ENCODE measurements at regions not wholly inside any gene's neighbourhood (a gene's known extent, or its start where the extent isn't known, plus 50 kb on each side); places are given as distances from the start of the nearest gene placed in this dataset.

DNA sequence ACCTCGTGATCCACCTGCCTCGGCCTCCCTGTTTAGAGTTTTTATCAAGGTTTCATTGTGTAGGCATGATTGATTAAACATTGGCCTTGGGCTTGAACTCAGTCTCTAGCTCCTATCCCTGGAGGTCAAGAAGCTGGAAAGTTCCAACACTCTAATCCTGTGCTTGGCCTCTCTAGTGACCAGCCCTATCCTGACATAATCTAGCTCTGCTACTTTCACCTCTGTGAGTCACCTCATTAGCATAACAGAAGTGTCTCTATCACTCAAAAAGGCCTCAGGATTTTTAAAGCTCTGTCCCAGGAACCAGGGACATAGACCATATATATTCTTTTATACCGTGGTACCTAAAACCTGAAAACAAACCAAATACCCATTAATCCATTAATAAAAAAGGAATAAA lies 377.5 kb downstream of the CENPC start:
- H3K4me3 ChIP-seq (ENCODE audit: low read depth, low read length): no peak overlapping the region
- TF ChIP-seq, protein P1, sequence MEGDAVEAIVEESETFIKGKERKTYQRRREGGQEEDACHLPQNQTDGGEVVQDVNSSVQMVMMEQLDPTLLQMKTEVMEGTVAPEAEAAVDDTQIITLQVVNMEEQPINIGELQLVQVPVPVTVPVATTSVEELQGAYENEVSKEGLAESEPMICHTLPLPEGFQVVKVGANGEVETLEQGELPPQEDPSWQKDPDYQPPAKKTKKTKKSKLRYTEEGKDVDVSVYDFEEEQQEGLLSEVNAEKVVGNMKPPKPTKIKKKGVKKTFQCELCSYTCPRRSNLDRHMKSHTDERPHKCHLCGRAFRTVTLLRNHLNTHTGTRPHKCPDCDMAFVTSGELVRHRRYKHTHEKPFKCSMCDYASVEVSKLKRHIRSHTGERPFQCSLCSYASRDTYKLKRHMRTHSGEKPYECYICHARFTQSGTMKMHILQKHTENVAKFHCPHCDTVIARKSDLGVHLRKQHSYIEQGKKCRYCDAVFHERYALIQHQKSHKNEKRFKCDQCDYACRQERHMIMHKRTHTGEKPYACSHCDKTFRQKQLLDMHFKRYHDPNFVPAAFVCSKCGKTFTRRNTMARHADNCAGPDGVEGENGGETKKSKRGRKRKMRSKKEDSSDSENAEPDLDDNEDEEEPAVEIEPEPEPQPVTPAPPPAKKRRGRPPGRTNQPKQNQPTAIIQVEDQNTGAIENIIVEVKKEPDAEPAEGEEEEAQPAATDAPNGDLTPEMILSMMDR (conservative IDR thresholded peaks at IDR 0.05; ENCODE audit: low read depth, low read length): no peak
- DNase-seq (ENCODE audit: low read depth): no peak

DNA sequence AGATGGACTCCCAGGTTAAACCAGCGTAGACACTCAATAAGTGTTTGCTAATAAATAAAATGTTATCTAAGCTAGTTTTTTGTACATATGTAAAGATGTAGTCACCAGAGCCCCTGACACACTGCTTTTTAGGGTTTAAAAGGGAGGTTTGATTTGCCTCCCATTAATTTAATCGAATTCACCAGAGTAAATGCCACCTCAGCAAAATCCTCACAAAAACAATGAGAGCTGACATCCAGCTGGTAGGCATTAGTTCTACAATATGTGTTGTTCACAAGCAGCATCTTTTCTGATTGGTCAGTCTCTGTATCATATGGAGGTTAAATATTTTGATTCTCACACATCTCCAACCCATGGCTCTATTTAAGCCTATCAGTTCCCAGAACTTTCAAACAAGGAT lies 382.6 kb downstream of the CENPC start:
- TF ChIP-seq, protein P1 (conservative IDR thresholded peaks at IDR 0.05; ENCODE audit: low read depth, low read length): no peak
- no peak overlapping the region for H3K4me3 ChIP-seq (ENCODE audit: low read depth, low read length)
- DNase-seq (ENCODE audit: low read depth): no peak

DNA sequence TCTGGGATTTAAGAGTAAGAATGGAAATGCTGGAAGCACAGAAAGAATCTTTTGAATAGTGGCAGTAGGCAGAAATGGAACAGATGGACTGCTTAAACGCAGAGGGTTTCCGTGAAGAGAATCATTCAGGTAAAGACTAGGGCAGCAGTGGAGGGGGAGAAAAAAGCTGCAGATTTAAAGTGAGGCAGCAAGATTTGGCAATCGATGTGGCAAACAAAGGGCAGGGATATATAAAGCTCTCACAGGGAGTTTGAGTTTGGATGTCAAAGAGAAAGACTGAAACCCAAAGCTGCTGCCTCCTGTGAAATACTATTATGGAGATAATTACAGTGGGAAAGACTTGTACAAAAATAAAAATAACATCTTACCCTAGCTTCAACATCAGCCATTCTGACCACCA lies 384.0 kb downstream of the CENPC start:
- no peak overlapping the region for H3K4me3 ChIP-seq (ENCODE audit: low read depth, low read length)
- TF ChIP-seq, protein P1 (conservative IDR thresholded peaks at IDR 0.05; ENCODE audit: low read depth, low read length): no peak
- DNase-seq (ENCODE audit: low read depth): no peak

DNA sequence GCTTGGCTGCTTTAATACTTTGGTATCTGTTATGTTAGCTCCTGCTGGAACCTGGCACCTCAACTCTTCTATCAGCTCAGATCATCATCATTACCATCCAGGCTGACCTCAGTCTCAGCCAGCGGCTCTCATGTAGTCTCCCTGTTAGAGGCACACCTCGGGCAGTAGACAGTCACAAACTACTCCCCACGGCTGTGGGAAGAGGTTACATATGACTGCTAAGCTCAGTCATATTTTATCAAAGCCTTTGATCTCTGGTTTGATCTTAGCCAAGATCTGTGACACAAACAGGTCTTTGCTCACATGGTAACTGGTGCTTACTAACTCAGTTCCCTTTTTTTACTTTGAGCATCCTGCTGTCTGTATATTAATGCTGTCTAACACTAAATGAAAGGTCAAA lies 384.9 kb downstream of the CENPC start:
- no peak overlapping the region for H3K4me3 ChIP-seq (ENCODE audit: low read depth, low read length)
- no peak for DNase-seq (ENCODE audit: low read depth)
- TF ChIP-seq, protein P1 (conservative IDR thresholded peaks at IDR 0.05; ENCODE audit: low read depth, low read length): no peak

DNA sequence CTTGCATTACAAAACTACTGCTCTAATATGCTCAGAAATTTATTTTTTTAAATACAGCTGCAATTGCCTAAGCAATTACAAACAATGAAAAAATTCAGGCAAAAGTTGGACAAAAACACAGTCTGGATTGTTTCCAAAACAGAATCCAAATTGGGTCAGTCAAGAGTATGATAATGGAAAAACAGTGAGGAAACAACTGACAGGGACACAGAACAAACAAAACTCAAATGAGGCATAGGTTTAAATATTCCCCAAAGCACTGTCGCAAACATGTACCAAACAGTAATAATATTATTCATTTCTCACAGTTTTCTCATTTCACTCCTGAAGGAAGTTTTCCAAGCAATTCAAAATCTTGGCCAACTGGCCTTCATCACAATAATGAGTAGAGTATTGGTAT lies 386.6 kb downstream of the CENPC start:
- no peak overlapping the region for H3K4me3 ChIP-seq (ENCODE audit: low read depth, low read length)
- DNase-seq (ENCODE audit: low read depth): no peak
- TF ChIP-seq, protein P1 (conservative IDR thresholded peaks at IDR 0.05; ENCODE audit: low read depth, low read length): no peak

DNA sequence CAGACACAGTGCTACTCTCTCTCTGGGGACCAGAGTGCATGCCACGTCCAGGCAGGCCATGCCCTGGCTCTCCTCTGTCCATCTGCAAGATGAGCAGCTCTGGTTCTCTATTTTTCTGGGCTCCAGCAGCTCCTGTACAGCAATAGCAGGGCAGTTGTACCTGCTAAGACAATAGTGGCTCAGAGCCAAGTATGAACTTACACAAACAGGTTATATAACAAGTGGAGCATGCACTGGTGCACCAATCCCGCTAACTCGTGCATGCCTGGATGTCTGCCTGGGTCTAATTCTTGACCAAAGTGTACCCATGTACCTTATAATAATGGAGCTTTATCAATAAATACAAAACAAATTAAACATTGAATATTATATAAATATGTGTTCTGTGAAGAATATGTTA lies 392.3 kb downstream of the CENPC start:
- TF ChIP-seq, protein P1 (conservative IDR thresholded peaks at IDR 0.05; ENCODE audit: low read depth, low read length): no peak
- H3K4me3 ChIP-seq (ENCODE audit: low read depth, low read length): no peak overlapping the region
- no peak for DNase-seq (ENCODE audit: low read depth)

DNA sequence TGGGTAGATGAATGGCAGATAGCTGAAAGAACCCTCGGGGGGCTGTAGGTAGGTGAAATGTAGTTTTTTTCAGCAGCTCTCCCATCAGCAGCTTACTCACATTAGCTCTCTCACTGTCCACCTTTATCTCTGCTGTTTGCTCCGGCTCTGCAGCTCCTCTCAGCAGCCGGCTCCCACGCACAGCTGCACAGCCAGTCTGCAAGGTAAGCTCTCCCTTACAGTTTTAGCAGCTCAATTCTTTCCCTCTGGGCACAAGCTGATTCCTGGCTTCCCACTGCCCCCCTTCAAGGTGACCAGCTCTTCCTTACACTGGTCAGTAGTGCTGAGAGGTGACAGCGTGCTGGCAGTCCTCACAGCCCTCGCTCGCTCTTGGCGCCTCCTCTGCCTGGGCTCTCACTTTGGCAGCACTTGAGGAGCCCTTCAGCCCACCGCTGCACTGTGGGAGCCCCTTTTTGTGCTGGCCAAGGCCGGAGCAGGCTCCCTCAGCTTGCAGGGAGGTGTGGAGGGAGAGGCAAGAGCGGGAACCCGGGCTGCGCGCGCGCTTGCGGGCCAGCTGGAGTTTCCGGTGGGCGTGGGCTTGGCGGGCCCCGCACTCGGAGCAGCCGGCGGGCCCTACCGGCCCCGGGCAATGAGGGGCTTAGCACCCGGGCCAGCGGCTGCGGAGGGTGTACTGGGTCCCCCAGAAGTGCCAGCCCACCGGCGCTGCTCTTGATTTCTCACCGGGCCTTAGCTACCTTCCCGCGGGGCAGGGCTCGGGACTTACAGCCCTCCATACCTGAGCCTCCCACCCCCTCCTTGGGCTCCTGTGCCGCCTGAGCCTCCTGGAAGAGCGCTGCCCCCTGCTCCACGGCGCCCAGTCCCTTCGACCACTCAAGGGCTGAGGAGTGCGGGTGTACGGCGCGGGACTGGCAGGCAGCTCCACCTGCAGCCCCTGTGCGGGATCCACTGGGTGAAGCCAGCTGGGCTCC lies 393.6 kb downstream of the CENPC start:
- no peak for DNase-seq (ENCODE audit: low read depth)

More for the DNA sequence above, 393.6 kb downstream of the CENPC start:
- TF ChIP-seq, protein P1 (conservative IDR thresholded peaks at IDR 0.05; ENCODE audit: low read depth, low read length): no peak
- H3K4me3 ChIP-seq (ENCODE audit: low read depth, low read length): no peak overlapping the region

All from choroid plexus epithelial cell (primary cell).